WTC11 (cell line): ENCODE measurements at regions not wholly inside any gene's neighbourhood (a gene's known extent, or its start where the extent isn't known, plus 50 kb on each side); places are given as distances from the start of the nearest gene placed in this dataset.

Experiments used
- ATF1 ChIP-seq: sonication (generic); formaldehyde crosslinking; IDR thresholded peaks from 2 replicates; pipeline ENCODE4 v1.8.1; 2023; ENCODE audit warnings: mild to moderate bottlenecking, moderate library complexity, missing genetic modification reagents
- ATF2 ChIP-seq: sonication (generic); formaldehyde crosslinking; IDR thresholded peaks from 2 replicates; pipeline ENCODE4 v1.8.1; 2022; ENCODE audit warnings: low read depth, missing genetic modification reagents, borderline replicate concordance
- CREM ChIP-seq: sonication (generic); formaldehyde crosslinking; IDR thresholded peaks from 2 replicates; pipeline ENCODE4 v1.8.1; 2022; ENCODE audit warnings: mild to moderate bottlenecking, missing genetic modification reagents, moderate library complexity
- ELF4 ChIP-seq: sonication (generic); formaldehyde crosslinking; IDR thresholded peaks from 2 replicates; pipeline ENCODE4 v1.8.1; 2022; ENCODE audit warnings: low read depth, mild to moderate bottlenecking, moderate library complexity, missing genetic modification reagents
- MXD4 ChIP-seq: fragments of 250-450 bp; sonication (Bioruptor Pico); IDR thresholded peaks from 2 replicates; pipeline ENCODE4 v1.8.0; 2021; ENCODE audit warnings: mild to moderate bottlenecking, moderate library complexity, borderline replicate concordance
- PRRX2 ChIP-seq: fragments of 250-450 bp; sonication (Bioruptor Pico); IDR thresholded peaks from 2 replicates; pipeline ENCODE4 v1.8.0; 2021; ENCODE audit warnings: mild to moderate bottlenecking
- USF2 ChIP-seq: sonication (generic); formaldehyde crosslinking; IDR thresholded peaks from 2 replicates; pipeline ENCODE4 v1.8.1; 2023; ENCODE audit warnings: mild to moderate bottlenecking, missing genetic modification reagents, moderate library complexity
- ZBTB21 ChIP-seq: sonication (generic); formaldehyde crosslinking; IDR thresholded peaks from 2 replicates; pipeline ENCODE4 v1.8.1; 2023; ENCODE audit warnings: mild to moderate bottlenecking, missing genetic modification reagents, borderline replicate concordance
- ZNF263 ChIP-seq: sonication (generic); formaldehyde crosslinking; IDR thresholded peaks from 2 replicates; pipeline ENCODE4 v1.8.1; 2022; ENCODE audit warnings: low read depth, mild to moderate bottlenecking, moderate library complexity, missing genetic modification reagents
- TF ChIP-seq, protein P1 (sequence below): fragments of 200-600 bp; IDR thresholded peaks from 2 replicates; pipeline ENCODE4 v1.8.0; 2022; ENCODE audit warnings: antibody characterized with exemption
- TF ChIP-seq, protein P2 (sequence below): sonication (generic); formaldehyde crosslinking; IDR thresholded peaks from 2 replicates; pipeline ENCODE4 v1.8.0; 2022; ENCODE audit warnings: mild to moderate bottlenecking, missing genetic modification reagents
- TF ChIP-seq, protein P3 (sequence below): fragments of 250-450 bp; sonication (Bioruptor Pico); IDR thresholded peaks from 2 replicates; pipeline ENCODE4 v2.1.2; 2022; ENCODE audit warnings: mild to moderate bottlenecking, moderate library complexity
- TF ChIP-seq, protein P4 (sequence below): sonication (generic); formaldehyde crosslinking; IDR thresholded peaks from 2 replicates; pipeline ENCODE4 v1.8.1; 2023; ENCODE audit warnings: mild to moderate bottlenecking, missing genetic modification reagents
- TF ChIP-seq, protein P5 (sequence below): sonication (generic); formaldehyde crosslinking; IDR thresholded peaks from 2 replicates; pipeline ENCODE4 v1.8.1; 2023; ENCODE audit warnings: mild to moderate bottlenecking, missing genetic modification reagents

- no peak for TF ChIP-seq ZNF263 (CRISPR knock-in tag)
- no peak for TF ChIP-seq ELF4 (CRISPR knock-in tag)
- TF ChIP-seq, protein P1, sequence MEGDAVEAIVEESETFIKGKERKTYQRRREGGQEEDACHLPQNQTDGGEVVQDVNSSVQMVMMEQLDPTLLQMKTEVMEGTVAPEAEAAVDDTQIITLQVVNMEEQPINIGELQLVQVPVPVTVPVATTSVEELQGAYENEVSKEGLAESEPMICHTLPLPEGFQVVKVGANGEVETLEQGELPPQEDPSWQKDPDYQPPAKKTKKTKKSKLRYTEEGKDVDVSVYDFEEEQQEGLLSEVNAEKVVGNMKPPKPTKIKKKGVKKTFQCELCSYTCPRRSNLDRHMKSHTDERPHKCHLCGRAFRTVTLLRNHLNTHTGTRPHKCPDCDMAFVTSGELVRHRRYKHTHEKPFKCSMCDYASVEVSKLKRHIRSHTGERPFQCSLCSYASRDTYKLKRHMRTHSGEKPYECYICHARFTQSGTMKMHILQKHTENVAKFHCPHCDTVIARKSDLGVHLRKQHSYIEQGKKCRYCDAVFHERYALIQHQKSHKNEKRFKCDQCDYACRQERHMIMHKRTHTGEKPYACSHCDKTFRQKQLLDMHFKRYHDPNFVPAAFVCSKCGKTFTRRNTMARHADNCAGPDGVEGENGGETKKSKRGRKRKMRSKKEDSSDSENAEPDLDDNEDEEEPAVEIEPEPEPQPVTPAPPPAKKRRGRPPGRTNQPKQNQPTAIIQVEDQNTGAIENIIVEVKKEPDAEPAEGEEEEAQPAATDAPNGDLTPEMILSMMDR = no peak
- TF ChIP-seq ATF2 (CRISPR knock-in tag) = no peak
- TF ChIP-seq, protein P2, sequence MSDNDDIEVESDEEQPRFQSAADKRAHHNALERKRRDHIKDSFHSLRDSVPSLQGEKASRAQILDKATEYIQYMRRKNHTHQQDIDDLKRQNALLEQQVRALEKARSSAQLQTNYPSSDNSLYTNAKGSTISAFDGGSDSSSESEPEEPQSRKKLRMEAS (CRISPR knock-in tag) = no peak
- TF ChIP-seq, protein P3, sequence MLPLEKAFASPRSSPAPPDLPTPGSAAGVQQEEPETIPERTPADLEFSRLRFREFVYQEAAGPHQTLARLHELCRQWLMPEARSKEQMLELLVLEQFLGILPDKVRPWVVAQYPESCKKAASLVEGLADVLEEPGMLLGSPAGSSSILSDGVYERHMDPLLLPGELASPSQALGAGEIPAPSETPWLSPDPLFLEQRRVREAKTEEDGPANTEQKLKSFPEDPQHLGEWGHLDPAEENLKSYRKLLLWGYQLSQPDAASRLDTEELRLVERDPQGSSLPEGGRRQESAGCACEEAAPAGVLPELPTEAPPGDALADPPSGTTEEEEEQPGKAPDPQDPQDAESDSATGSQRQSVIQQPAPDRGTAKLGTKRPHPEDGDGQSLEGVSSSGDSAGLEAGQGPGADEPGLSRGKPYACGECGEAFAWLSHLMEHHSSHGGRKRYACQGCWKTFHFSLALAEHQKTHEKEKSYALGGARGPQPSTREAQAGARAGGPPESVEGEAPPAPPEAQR = no peak
- TF ChIP-seq, protein P4, sequence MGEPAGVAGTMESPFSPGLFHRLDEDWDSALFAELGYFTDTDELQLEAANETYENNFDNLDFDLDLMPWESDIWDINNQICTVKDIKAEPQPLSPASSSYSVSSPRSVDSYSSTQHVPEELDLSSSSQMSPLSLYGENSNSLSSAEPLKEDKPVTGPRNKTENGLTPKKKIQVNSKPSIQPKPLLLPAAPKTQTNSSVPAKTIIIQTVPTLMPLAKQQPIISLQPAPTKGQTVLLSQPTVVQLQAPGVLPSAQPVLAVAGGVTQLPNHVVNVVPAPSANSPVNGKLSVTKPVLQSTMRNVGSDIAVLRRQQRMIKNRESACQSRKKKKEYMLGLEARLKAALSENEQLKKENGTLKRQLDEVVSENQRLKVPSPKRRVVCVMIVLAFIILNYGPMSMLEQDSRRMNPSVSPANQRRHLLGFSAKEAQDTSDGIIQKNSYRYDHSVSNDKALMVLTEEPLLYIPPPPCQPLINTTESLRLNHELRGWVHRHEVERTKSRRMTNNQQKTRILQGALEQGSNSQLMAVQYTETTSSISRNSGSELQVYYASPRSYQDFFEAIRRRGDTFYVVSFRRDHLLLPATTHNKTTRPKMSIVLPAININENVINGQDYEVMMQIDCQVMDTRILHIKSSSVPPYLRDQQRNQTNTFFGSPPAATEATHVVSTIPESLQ = no peak
- TF ChIP-seq MXD4 (CRISPR knock-in tag) = no peak
- no peak for TF ChIP-seq CREM (CRISPR knock-in tag)
- no peak for TF ChIP-seq ZBTB21 (CRISPR knock-in tag)
- TF ChIP-seq, protein P5, sequence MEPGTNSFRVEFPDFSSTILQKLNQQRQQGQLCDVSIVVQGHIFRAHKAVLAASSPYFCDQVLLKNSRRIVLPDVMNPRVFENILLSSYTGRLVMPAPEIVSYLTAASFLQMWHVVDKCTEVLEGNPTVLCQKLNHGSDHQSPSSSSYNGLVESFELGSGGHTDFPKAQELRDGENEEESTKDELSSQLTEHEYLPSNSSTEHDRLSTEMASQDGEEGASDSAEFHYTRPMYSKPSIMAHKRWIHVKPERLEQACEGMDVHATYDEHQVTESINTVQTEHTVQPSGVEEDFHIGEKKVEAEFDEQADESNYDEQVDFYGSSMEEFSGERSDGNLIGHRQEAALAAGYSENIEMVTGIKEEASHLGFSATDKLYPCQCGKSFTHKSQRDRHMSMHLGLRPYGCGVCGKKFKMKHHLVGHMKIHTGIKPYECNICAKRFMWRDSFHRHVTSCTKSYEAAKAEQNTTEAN = no peak
- no peak for TF ChIP-seq USF2 (CRISPR knock-in tag)
- TF ChIP-seq ATF1 (CRISPR knock-in tag) = no peak
- TF ChIP-seq PRRX2 (CRISPR knock-in tag) = no peak
Observed at GRCh38 chr1:218513328-218513727, 168.2 kb downstream of the TGFB2 start.
